Cardiac fibroblast (primary cell): ENCODE measurements at regions not wholly inside any gene's neighbourhood (a gene's known extent, or its start where the extent isn't known, plus 50 kb on each side); places are given as distances from the start of the nearest gene placed in this dataset.

Experiments used
- DNase-seq, 2 donors: peaks; one replicate each; pipeline versions ENCODE4 v3.0.0 to v3.0.0-alpha.2; 2010; ENCODE audit warnings: low read depth in 2 of 2
- H3K4me3 ChIP-seq, 2 donors: replicated peaks in 1 of 2; 1 replicate in 1 of 2; 2 replicates in 1 of 2; pipeline ENCODE4 v1.5.1; 2011; ENCODE audit warnings: low read depth in 2 of 2, low read length in 2 of 2, mild to moderate bottlenecking in 2 of 2, moderate library complexity in 1 of 2
- TF ChIP-seq, protein P1 (sequence below): IDR thresholded peaks from one replicate; pipeline ENCODE4 v1.5.1; 2011; ENCODE audit warnings: low read depth, mild to moderate bottlenecking, low read length, inconsistent platforms

DNA sequence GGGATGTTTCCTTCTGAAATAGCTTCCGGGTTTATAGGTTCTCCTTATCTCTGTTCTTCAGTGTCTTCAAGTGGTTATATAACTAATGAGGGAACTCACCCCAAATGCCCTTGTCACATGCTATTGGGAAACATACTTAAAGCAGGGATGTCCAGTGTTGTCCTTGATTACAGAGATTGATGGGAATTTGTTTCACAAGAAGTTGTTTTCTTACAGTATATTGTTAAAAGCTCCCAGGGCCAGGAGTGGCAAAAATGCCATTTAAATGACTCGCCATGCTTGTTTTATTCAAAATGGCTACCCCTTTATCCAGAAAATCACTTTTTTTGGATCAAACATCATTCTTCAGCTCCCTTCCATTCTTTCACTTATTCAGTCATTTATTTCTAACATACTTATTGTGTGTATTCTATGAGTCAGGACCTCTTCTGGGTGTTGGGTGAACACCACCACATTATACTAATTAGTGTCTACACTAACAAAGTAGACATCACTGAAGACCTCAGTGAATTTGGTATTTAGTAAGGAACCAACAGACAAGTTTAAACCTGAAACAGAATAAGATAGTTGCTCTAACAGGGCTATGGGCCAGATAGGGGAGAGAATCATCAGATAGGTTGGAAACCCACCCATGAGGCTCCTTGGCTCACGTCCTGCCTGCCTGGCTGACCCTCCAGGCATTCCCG lies 791.1 kb downstream of the MAFB start:
- DNase-seq = peak in 1 of 2 donors; percentile 33
- no peak overlapping the region for H3K4me3 ChIP-seq
- TF ChIP-seq, protein P1, sequence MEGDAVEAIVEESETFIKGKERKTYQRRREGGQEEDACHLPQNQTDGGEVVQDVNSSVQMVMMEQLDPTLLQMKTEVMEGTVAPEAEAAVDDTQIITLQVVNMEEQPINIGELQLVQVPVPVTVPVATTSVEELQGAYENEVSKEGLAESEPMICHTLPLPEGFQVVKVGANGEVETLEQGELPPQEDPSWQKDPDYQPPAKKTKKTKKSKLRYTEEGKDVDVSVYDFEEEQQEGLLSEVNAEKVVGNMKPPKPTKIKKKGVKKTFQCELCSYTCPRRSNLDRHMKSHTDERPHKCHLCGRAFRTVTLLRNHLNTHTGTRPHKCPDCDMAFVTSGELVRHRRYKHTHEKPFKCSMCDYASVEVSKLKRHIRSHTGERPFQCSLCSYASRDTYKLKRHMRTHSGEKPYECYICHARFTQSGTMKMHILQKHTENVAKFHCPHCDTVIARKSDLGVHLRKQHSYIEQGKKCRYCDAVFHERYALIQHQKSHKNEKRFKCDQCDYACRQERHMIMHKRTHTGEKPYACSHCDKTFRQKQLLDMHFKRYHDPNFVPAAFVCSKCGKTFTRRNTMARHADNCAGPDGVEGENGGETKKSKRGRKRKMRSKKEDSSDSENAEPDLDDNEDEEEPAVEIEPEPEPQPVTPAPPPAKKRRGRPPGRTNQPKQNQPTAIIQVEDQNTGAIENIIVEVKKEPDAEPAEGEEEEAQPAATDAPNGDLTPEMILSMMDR = no peak

DNA sequence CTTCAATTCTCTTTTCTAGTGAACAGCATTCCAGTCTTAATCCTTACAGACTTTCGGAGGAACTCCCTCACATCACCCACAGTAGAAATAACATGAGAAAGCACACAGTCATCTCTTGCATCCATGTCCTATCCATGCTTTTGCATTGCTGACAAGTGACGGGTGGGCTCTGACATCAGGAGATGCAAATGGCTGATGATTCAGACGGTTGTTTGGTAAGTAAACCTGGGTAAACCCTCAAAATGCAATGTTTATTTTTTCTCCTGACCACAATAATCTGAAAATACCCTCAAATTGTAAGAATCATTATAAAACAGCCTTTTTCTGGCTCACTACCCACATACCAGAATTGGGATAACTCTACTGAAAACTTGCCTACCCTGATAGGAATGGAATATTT lies 792.0 kb downstream of the MAFB start:
- DNase-seq = peak in 1 of 2 donors; percentile 78
- TF ChIP-seq, protein P1 = no peak
- no peak overlapping the region for H3K4me3 ChIP-seq

DNA sequence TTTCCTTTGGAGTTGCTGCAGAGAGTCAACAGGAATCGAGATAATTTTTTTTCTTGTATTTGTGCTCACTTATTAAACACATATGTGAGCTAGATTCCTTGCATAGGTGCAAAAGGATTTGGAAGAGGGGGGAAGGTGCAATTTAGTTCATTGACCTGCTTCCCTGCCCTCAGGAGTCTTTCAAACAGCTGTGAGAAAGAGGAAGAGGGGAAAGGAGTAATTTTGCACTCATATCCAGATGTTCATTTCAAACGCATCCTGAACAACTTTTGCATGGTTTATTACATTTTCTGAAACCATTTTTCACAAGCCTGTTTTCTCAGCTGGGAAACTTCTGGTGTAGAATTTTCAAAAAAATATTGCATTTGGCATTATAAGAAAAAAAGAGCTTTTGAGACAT lies 795.0 kb downstream of the MAFB start:
- no peak for DNase-seq
- TF ChIP-seq, protein P1 = no peak
- no peak overlapping the region for H3K4me3 ChIP-seq

DNA sequence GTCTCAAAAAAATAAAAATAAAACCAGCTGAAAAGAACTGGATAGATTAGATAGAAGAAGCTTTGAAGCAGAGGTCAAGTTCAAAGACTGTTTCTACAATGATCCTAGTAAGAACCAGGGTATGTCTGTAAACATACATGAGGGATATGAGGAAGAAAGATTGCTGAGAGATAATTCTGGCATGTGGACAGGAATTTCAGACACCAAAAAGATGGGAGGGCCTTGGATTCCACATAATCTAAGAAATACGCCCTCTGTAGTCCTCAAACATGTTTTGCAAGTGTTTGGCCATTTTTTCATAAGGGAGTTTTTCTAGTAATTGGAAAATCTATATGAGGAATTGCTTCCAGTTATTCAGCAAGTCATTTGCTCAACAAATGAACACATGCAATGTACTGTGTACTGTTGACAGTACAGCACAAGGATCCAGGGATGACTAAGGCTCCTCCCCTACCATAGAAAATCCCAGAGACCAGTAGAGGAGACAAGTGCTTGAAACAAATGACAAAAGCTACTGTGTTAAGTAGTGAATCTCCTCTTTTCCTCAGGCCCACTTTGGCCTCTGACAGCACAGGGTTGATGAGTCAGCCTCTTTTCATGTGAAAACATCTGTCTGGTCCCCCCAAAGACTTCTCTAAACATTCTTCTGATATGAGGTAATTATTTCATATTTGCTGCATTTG lies 795.9 kb downstream of the MAFB start:
- DNase-seq = peak in 1 of 2 donors; percentile 71
- no peak overlapping the region for H3K4me3 ChIP-seq
- TF ChIP-seq, protein P1 = no peak

DNA sequence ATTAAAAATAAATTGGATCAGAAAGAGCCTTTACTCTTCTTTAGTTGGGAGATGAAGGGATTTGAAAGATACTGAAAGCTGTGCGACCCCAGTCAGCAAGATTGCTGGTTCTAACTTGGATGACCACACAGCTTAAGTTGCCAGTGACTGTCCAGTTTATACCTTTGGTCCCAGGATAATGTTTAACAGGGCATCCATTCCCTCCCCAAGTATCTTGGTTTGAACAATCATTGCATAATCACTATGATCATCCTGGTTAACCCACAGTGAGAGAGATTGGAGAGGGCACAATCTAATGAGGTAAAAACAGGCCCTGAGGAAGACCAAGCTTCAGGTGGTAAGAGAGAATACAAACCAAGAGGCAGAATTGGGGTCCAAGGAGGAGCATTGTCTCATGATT lies 798.3 kb downstream of the MAFB start:
- no peak overlapping the region for H3K4me3 ChIP-seq
- DNase-seq = no peak
- TF ChIP-seq, protein P1 = no peak

DNA sequence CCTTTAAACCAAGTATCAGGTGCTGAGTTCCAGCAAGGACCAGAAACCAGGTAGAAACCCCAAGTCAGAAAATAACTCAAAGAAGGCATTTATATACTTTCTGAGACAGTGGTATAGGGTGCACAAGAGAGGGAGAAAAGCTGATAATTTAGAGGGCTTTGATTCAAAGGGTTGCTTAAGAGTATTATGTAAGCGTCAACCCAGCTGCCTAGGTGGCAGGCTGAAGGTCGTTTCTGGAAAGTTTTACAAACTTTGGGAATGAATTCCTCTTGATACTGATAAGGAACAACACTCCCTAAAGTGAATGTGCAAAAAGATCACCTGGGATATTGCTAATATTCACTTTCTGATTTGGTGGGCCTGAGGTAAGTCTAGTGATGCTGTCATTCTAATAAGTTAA lies 800.7 kb downstream of the MAFB start:
- DNase-seq = no peak
- TF ChIP-seq, protein P1 = no peak
- no peak overlapping the region for H3K4me3 ChIP-seq
